ENCODE measurements at regions not wholly inside any gene's neighbourhood (a gene's known extent, or its start where the extent isn't known, plus 50 kb on each side); places are given as distances from the start of the nearest gene placed in this dataset.
"Not testable (repeated sequence)": the region's sequence is repeated elsewhere in the genome, so short reads cannot be mapped to it uniquely, and the experiment has no call there.

DNA sequence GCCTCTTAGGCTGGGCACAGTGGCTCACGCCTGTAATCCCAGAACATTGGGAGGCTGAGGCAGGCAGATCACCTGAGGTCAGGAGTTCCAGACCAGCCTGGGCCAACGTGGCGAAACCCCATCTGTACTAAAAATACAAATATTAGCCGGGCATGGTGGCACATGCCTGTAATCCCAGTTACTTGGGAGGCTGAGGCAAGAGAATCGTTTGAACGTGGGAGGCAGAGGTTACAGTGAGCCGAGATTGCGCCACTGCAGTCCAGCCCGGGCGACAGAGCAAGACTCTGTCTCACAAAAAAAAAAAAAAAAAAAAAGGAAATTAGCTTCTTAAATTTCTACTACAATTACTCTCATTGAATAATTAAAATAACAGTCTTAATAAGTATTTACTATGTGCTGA is 52.4 kb upstream of the JARID2 start:
- DNase-seq (ENCODE audit: low read depth); in situ Hi-C loops (cut with HindIII; ENCODE audit: low pct_unique_long_range_greater_than_20kb, low sequenced_read_pairs): not testable (repeated sequence)

DNA sequence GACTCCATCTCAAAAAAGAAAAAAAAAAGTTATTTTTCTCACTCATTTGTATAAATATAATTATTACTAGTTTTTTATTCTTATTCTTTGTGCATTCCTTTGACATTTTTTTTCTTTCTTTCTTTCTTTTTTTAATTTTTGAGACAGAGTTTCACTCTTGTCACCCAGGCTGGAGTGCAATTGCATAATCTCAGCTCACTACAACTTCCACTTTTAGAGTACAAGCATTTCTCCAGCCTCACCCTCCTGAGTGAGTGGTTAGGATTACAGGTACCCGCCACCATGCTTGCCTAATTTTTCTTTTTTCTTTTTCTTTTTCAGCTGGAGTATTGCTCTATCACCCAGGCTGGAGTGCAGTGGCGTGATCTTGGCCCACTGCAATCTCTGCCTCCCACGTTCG is 51.4 kb upstream of the JARID2 start:
- no peak for DNase-seq (ENCODE audit: low read depth)
- in situ Hi-C loops (cut with HindIII; ENCODE audit: low pct_unique_long_range_greater_than_20kb, low sequenced_read_pairs) = no loop called here

Data from Caki2 (cell line).